H1 (cell line): ENCODE measurements at regions not wholly inside any gene's neighbourhood (a gene's known extent, or its start where the extent isn't known, plus 50 kb on each side); places are given as distances from the start of the nearest gene placed in this dataset.

ENCODE experiments used
- GTF2F1 ChIP-seq: IDR thresholded peaks from 2 replicates; pipeline ENCODE4 v1.6.1; 2012; ENCODE audit warnings: low read depth, low read length, improper control_type of control experiment, borderline replicate concordance
- POLR2A ChIP-seq, 2 experiments: IDR thresholded peaks; 1 replicate in 1 of 2; 2 replicates in 1 of 2; pipeline ENCODE4 v1.6.1; 2011; ENCODE audit warnings: low read depth in 2 of 2, low read length in 2 of 2, mild to moderate bottlenecking in 2 of 2; ENCODE audit errors: control extremely low read depth in 1 of 2
- TF ChIP-seq, protein P1 (sequence below), 3 experiments: IDR thresholded peaks; 1 replicate in 2 of 3; 2 replicates in 1 of 3; pipeline versions ENCODE4 v1.5.1 to v1.6.1; 2011; ENCODE audit warnings: low read length in 3 of 3, mild to moderate bottlenecking in 3 of 3, inconsistent platforms in 2 of 3, low read depth in 1 of 3, moderate library complexity in 1 of 3; ENCODE audit not compliant: insufficient read depth in 1 of 3; ENCODE audit errors: control extremely low read depth in 1 of 3

DNA sequence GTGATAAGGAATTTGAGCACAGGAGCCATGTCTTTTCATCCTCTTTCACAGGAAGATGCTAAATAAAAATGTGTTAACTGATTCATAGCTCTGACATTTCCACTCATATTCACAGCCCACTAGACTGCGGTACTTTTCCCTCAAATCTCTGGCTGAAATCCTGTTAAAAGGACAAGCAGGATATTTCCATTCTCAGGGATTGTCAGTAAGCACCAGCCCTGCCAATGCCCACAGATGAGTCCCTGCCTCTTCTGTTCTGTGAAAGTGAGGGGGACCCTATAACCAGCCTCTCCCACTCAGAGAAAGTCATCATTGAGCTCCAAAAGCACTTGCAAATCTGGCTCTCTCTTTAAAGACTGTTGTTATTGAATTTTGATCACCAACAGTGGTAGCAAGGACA lies 440.5 kb downstream of the SETBP1 start:
- no peak for TF ChIP-seq GTF2F1
- TF ChIP-seq POLR2A (IDR thresholded peaks at IDR 0.05; ENCODE audit: control extremely low read depth in 1 of 2, low read depth in 2 of 2, low read length in 2 of 2): no peak
- TF ChIP-seq, protein P1, sequence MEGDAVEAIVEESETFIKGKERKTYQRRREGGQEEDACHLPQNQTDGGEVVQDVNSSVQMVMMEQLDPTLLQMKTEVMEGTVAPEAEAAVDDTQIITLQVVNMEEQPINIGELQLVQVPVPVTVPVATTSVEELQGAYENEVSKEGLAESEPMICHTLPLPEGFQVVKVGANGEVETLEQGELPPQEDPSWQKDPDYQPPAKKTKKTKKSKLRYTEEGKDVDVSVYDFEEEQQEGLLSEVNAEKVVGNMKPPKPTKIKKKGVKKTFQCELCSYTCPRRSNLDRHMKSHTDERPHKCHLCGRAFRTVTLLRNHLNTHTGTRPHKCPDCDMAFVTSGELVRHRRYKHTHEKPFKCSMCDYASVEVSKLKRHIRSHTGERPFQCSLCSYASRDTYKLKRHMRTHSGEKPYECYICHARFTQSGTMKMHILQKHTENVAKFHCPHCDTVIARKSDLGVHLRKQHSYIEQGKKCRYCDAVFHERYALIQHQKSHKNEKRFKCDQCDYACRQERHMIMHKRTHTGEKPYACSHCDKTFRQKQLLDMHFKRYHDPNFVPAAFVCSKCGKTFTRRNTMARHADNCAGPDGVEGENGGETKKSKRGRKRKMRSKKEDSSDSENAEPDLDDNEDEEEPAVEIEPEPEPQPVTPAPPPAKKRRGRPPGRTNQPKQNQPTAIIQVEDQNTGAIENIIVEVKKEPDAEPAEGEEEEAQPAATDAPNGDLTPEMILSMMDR (IDR thresholded peaks at IDR 0.05; ENCODE audit: control extremely low read depth in 1 of 3, insufficient read depth in 1 of 3, low read depth in 1 of 3, low read length in 3 of 3): no peak
